KMS-11 (cell line): ENCODE measurements at regions not wholly inside any gene's neighbourhood (a gene's known extent, or its start where the extent isn't known, plus 50 kb on each side); places are given as distances from the start of the nearest gene placed in this dataset.

ENCODE experiments used
- H2AFZ ChIP-seq: fragments of 200-600 bp; sonication (generic); 2 replicates; pipeline ENCODE4 v1.6.1; 2016; ENCODE audit warnings: antibody characterized with exemption, mixed run types, low read depth
- H3K27ac ChIP-seq: fragments of 200-600 bp; sonication (generic); 2 replicates; pipeline ENCODE4 v1.6.1; 2016; ENCODE audit warnings: mild to moderate bottlenecking, mixed run types
- H3K27me3 ChIP-seq: fragments of 200-600 bp; sonication (generic); 2 replicates; pipeline ENCODE4 v1.6.1; 2017; ENCODE audit warnings: mild to moderate bottlenecking, low read depth, mixed run types, moderate library complexity; ENCODE audit not compliant: insufficient read depth
- H3K36me3 ChIP-seq: fragments of 200-600 bp; sonication (generic); 2 replicates; pipeline ENCODE4 v1.6.1; 2017; ENCODE audit warnings: mild to moderate bottlenecking, mixed run types; ENCODE audit not compliant: insufficient read depth
- H3K4me1 ChIP-seq: fragments of 200-600 bp; sonication (generic); 2 replicates; pipeline ENCODE4 v1.6.1; 2016; ENCODE audit warnings: mild to moderate bottlenecking, low read depth, mixed run types; ENCODE audit not compliant: poor library complexity, severe bottlenecking
- H3K4me2 ChIP-seq: fragments of 200-600 bp; sonication (generic); 2 replicates; pipeline ENCODE4 v1.7.0; 2016; ENCODE audit warnings: mild to moderate bottlenecking, mixed run types
- H3K4me3 ChIP-seq: fragments of 200-600 bp; sonication (generic); IDR thresholded peaks from 2 replicates; pipeline ENCODE4 v1.6.1; 2017; ENCODE audit warnings: low read depth, low read length, mixed read lengths; ENCODE audit not compliant: insufficient read depth
- H3K79me2 ChIP-seq: fragments of 200-600 bp; sonication (generic); 2 replicates; pipeline ENCODE4 v1.6.1; 2016; ENCODE audit warnings: low read depth, mixed run types; ENCODE audit not compliant: insufficient read depth
- H3K9ac ChIP-seq: fragments of 200-600 bp; sonication (generic); 2 replicates; pipeline ENCODE4 v1.6.1; 2016; ENCODE audit warnings: mild to moderate bottlenecking, mixed run types
- H4K20me1 ChIP-seq: fragments of 200-600 bp; sonication (generic); 2 replicates; pipeline ENCODE4 v1.6.1; 2016; ENCODE audit warnings: mild to moderate bottlenecking, mixed run types; ENCODE audit not compliant: insufficient read depth
- CTCF ChIP-seq: fragments of 200-600 bp; sonication (generic); conservative IDR thresholded peaks from 2 replicates; pipeline ENCODE4 v1.6.1; 2017; ENCODE audit warnings: low read depth, mild to moderate bottlenecking, antibody characterized with exemption, low read length, moderate library complexity, mixed read lengths

- Histone ChIP-seq H2AFZ (no peak overlapping the region), H3K9ac (no peak overlapping the region), H3K36me3 (no peaks in the 10 kb centered on the region), H3K4me2 (no peak overlapping the region), H3K27ac (no peak overlapping the region), H3K4me3 (no peak overlapping the region), H4K20me1 (no peaks in the 10 kb centered on the region), H3K4me1 (no peaks in the 10 kb centered on the region), H3K79me2 (no peaks in the 10 kb centered on the region), H3K27me3 (no peaks in the 10 kb centered on the region)
- no peak for TF ChIP-seq CTCF
Observed at GRCh38 chrX:36510736-36511135, 497.4 kb upstream of the FAM47C start.

DNA sequence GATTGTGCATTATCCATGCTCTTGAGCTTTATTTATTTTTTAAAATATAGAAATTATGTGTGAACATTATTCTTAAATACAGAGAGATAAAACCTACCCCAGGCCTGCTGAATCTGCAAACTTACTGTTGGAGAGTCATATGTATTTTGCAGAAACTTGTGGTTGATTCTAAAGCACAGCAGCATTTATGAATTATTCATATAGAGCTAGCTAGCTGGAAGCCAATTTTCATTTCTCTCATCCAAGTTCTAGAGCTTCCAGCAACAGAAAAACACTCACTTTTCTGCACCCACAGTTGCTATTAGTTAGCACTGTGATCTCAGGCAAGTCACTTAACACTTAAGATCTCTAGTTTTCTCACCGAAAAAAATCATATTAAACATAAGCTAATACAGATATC, 479.5 kb upstream of the FAM47C start:
- Histone ChIP-seq H2AFZ (no peak overlapping the region), H3K4me3 (no peak overlapping the region), H3K9ac (no peak overlapping the region), H3K4me1 (no peaks in the 10 kb centered on the region), H3K27ac (no peak overlapping the region), H4K20me1 (no peaks in the 10 kb centered on the region), H3K36me3 (no peaks in the 10 kb centered on the region), H3K4me2 (no peak overlapping the region), H3K27me3 (no peaks in the 10 kb centered on the region), H3K79me2 (no peaks in the 10 kb centered on the region)
- no peak for TF ChIP-seq CTCF

GRCh38 chrX:36534900-36535299, 473.3 kb upstream of the FAM47C start:
- no peak overlapping the region for H3K27ac ChIP-seq

DNA sequence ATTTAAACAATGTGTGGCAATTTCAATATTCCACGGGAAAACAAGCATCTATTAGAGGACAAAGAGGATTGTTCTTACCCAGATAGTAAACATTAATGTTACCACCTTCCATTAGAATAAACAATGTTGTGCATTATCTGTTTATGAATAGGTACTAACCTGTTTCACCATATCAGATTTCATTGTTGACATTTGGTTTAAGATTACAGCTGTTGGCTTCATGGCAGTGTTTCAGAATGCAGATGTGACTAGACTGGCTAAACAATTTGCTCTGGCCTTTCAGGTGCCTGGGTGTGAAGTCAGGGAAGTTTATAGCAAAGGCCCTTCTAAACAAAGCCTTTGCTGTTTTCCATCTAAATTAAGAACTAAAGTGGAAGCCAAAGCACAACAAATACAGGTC, 464.7 kb upstream of the FAM47C start:
- Histone ChIP-seq H3K36me3 (no peaks in the 10 kb centered on the region), H3K27me3 (no peaks in the 10 kb centered on the region), H2AFZ (no peak overlapping the region), H3K4me1 (no peaks in the 10 kb centered on the region), H3K27ac (no peak overlapping the region), H3K9ac (no peak overlapping the region), H4K20me1 (no peaks in the 10 kb centered on the region), H3K79me2 (no peaks in the 10 kb centered on the region), H3K4me2 (no peak overlapping the region), H3K4me3 (no peak overlapping the region)
- TF ChIP-seq CTCF = no peak

More at GRCh38 chrX:36534900-36535299, 473.3 kb upstream of the FAM47C start:
- Histone ChIP-seq H3K4me1 (no peaks in the 10 kb centered on the region), H3K4me2 (no peak overlapping the region), H2AFZ (no peak overlapping the region), H3K4me3 (no peak overlapping the region), H3K79me2 (no peaks in the 10 kb centered on the region), H3K36me3 (no peaks in the 10 kb centered on the region), H4K20me1 (no peaks in the 10 kb centered on the region), H3K9ac (no peak overlapping the region), H3K27me3 (no peaks in the 10 kb centered on the region)
- no peak for TF ChIP-seq CTCF
